Adrenal gland (tissue), 5 donors: ENCODE measurements at regions not wholly inside any gene's neighbourhood (a gene's known extent, or its start where the extent isn't known, plus 50 kb on each side); places are given as distances from the start of the nearest gene placed in this dataset.

ENCODE experiments used
- POLR2A ChIP-seq, 2 donors: fragments of 450-650 bp; IDR thresholded peaks; one replicate each; pipeline ENCODE4 v1.6.1; 2017; ENCODE audit warnings: antibody characterized with exemption in 2 of 2, mild to moderate bottlenecking in 2 of 2, moderate library complexity in 1 of 2
- TF ChIP-seq, protein P1 (sequence below), 6 experiments: fragments of 450-650 bp in 4 of 6; fragments of 200-600 bp in 2 of 6; sonication (generic) in 1 of 6; IDR thresholded peaks; 1 replicate in 5 of 6; 2 replicates in 1 of 6; pipeline versions ENCODE4 v1.5.1 to v1.8.0; 2016 to 2021; ENCODE audit warnings: antibody characterized with exemption in 6 of 6, mild to moderate bottlenecking in 2 of 6, moderate library complexity in 1 of 6
- donor health status: DM: no; HTN: no; CAD: no.

DNA sequence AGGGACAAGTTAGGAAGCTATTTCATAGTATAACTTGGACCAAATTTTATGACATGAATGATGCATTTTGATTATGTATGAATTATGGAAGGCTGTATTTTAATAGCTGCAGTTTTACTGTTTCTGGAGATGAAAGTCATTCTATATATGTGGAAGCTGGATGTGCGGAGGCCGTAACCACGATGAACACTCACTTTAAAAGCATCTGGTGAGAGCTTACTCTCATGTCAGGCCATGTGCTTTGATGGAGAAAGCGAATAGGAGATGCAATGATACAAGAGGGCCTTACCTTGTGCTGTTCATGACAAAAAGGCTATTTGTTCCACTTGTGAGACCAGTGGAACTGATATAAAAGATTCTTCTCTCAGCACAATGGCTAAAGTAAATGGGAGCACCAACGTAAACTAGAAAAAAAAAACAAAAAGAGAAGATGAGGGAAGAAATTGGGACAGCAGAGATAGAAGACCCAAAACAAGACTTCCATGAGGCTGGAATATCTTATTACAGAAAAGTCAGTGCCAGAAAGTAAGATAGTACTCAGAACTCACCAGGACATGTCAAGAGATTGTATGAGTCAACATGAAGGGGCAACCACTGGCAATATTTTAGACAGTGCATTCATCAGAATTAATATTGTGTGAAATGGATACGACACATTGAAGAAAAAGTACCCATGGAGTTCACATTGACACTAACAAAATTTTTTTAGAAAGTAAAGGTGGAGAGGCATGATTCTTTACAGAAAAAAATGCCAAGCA, 63.3 kb upstream of the GAB1 start:
- TF ChIP-seq, protein P1, sequence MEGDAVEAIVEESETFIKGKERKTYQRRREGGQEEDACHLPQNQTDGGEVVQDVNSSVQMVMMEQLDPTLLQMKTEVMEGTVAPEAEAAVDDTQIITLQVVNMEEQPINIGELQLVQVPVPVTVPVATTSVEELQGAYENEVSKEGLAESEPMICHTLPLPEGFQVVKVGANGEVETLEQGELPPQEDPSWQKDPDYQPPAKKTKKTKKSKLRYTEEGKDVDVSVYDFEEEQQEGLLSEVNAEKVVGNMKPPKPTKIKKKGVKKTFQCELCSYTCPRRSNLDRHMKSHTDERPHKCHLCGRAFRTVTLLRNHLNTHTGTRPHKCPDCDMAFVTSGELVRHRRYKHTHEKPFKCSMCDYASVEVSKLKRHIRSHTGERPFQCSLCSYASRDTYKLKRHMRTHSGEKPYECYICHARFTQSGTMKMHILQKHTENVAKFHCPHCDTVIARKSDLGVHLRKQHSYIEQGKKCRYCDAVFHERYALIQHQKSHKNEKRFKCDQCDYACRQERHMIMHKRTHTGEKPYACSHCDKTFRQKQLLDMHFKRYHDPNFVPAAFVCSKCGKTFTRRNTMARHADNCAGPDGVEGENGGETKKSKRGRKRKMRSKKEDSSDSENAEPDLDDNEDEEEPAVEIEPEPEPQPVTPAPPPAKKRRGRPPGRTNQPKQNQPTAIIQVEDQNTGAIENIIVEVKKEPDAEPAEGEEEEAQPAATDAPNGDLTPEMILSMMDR (IDR thresholded peaks at IDR 0.05): no peak
- TF ChIP-seq POLR2A (IDR thresholded peaks at IDR 0.05): no peak
